Caco-2 (cell line): ENCODE measurements at regions not wholly inside any gene's neighbourhood (a gene's known extent, or its start where the extent isn't known, plus 50 kb on each side); places are given as distances from the start of the nearest gene placed in this dataset.

Source experiments
- BruUV-seq: library from RNA; stranded (reverse); fragments of 400-500 nt; replicated peaks from 2 replicates; lab custom pipeline; 2021; lab: Mats Ljungman, UMichigan
- CTCF ChIA-PET: fragments of 300-600 bp; sonication (Branson Sonifier 250); formaldehyde crosslinking; loops from one replicate; lab custom pipeline; 2022; ENCODE audit warnings: antibody characterized with exemption; lab: Charles Lee
- POLR2A ChIA-PET: fragments of 300-600 bp; sonication (Branson Sonifier 250); formaldehyde crosslinking; loops from one replicate; lab custom pipeline; 2022; ENCODE audit warnings: antibody characterized with exemption; lab: Charles Lee
- DNase-seq, 2 experiments: peaks; one replicate each; pipeline versions ENCODE4 v3.0.0 to v3.0.0-alpha.2; 2020 to 2022
- H3K27me3 ChIP-seq: replicated peaks from 2 replicates; pipeline ENCODE4 v1.6.0; 2011; ENCODE audit warnings: low read length; ENCODE audit not compliant: control insufficient read depth, insufficient read depth
- H3K36me3 ChIP-seq: 2 replicates; pipeline ENCODE4 v1.5.1; 2011; ENCODE audit warnings: low read length; ENCODE audit not compliant: control insufficient read depth, insufficient read depth
- H3K4me1 ChIP-seq: fragments of 250-450 bp; sonication (Bioruptor Pico); 2 replicates; pipeline ENCODE4 v1.5.1; 2020; ENCODE audit warnings: mild to moderate bottlenecking
- H3K4me3 ChIP-seq: 2 replicates; pipeline ENCODE4 v1.5.1; 2011; ENCODE audit warnings: low read depth, mild to moderate bottlenecking, control low read depth, low read length
- H3K9me3 ChIP-seq: fragments of 250-450 bp; sonication (Bioruptor Pico); 2 replicates; pipeline ENCODE4 v1.5.1; 2020; ENCODE audit warnings: mild to moderate bottlenecking, moderate library complexity
- H3K27ac Mint-ChIP-seq: one replicate; pipeline ENCODE4 v1.8.0; 2022; ENCODE audit warnings: mixed read lengths; ENCODE audit not compliant: unreplicated experiment
- H3K27me3 Mint-ChIP-seq: one replicate; pipeline ENCODE4 v1.8.0; 2022; ENCODE audit warnings: mixed read lengths; ENCODE audit not compliant: insufficient read depth, unreplicated experiment
- H3K36me3 Mint-ChIP-seq: one replicate; pipeline ENCODE4 v1.8.0; 2022; ENCODE audit warnings: mild to moderate bottlenecking, mixed read lengths; ENCODE audit not compliant: insufficient read depth, unreplicated experiment
- H3K4me1 Mint-ChIP-seq: one replicate; pipeline ENCODE4 v1.8.0; 2022; ENCODE audit warnings: low read depth, mixed read lengths; ENCODE audit not compliant: unreplicated experiment
- H3K4me3 Mint-ChIP-seq: one replicate; pipeline ENCODE4 v1.8.0; 2022; ENCODE audit warnings: mild to moderate bottlenecking, moderate library complexity, mixed read lengths; ENCODE audit not compliant: unreplicated experiment
- H3K9me3 Mint-ChIP-seq: one replicate; pipeline ENCODE4 v1.8.0; 2022; ENCODE audit warnings: mixed read lengths; ENCODE audit not compliant: unreplicated experiment
- CTCF ChIP-seq, 2 experiments: fragments of 200-600 bp in 1 of 2; IDR thresholded peaks; 1 replicate in 1 of 2; 2 replicates in 1 of 2; pipeline versions ENCODE4 v1.5.1 to v1.8.0; 2011 to 2022; ENCODE audit warnings: antibody characterized with exemption in 1 of 2, control low read depth in 1 of 2, inconsistent platforms in 1 of 2, low read depth in 1 of 2, low read length in 1 of 2, mild to moderate bottlenecking in 1 of 2, moderate library complexity in 1 of 2; ENCODE audit not compliant: insufficient read depth in 1 of 2, severe bottlenecking in 1 of 2, unreplicated experiment in 1 of 2
- intact Hi-C: fragments of 100-400 bp; cut with micrococcal nuclease; formaldehyde crosslinking; loops from one replicate; pipeline ENCODE4 v1.10.0; 2022; ENCODE audit not compliant: unreplicated experiment

- DNase-seq: peak; percentile 24 to 33
- H3K27me3 Mint-ChIP-seq: no peaks in the 10 kb centered on the region
- intact Hi-C loops: no loop called here
- H3K9me3 Mint-ChIP-seq: no peaks in the 10 kb centered on the region
- H3K4me3 Mint-ChIP-seq: no peak overlapping the region
- Histone ChIP-seq H3K36me3 (no peaks in the 10 kb centered on the region), H3K27me3 (no peaks in the 10 kb centered on the region), H3K4me1 (0 out of 2 replicates have a peak, but pooled peaks cover 4% of the 10 kb centered on the region), H3K4me3 (no peak overlapping the region), H3K9me3 (no peaks in the 10 kb centered on the region)
- no peaks in the 10 kb centered on the region for H3K36me3 Mint-ChIP-seq
- TF ChIP-seq CTCF (IDR thresholded peaks at IDR 0.05; ENCODE audit: insufficient read depth in 1 of 2, low read depth in 1 of 2, low read length in 1 of 2, severe bottlenecking in 1 of 2, unreplicated experiment in 1 of 2): no peak
- POLR2A ChIA-PET: no interaction called here
- no TSS peak for BruUV-seq
- CTCF ChIA-PET: no interaction called here
- peaks cover 23% of the 10 kb centered on the region for H3K4me1 Mint-ChIP-seq
- H3K27ac Mint-ChIP-seq: no peak overlapping the region
Observed at GRCh38 chr4:13701937-13702446, 74.5 kb upstream of the BOD1L1 start.

- Mint-ChIP-seq H3K9me3 (no peaks in the 10 kb centered on the region), H3K4me3 (no peak overlapping the region), H3K4me1 (peaks cover 23% of the 10 kb centered on the region), H3K36me3 (no peaks in the 10 kb centered on the region), H3K27me3 (no peaks in the 10 kb centered on the region), H3K27ac (no peak overlapping the region)
- ChIA-PET CTCF (no interaction called here), POLR2A (no interaction called here)
- intact Hi-C loops: no loop called here
- 0 out of 2 replicates have a peak, but pooled peaks cover 4% of the 10 kb centered on the region for H3K4me1 ChIP-seq
- no peak for DNase-seq
- H3K4me3 ChIP-seq: no peak overlapping the region
- no peaks in the 10 kb centered on the region for H3K36me3 ChIP-seq
- H3K27me3 ChIP-seq: no peaks in the 10 kb centered on the region
- no peaks in the 10 kb centered on the region for H3K9me3 ChIP-seq
- TF ChIP-seq CTCF (IDR thresholded peaks at IDR 0.05; ENCODE audit: insufficient read depth in 1 of 2, low read depth in 1 of 2, low read length in 1 of 2, severe bottlenecking in 1 of 2, unreplicated experiment in 1 of 2): no peak
- BruUV-seq: no TSS peak
Observed at GRCh38 chr4:13703096-13703495, 75.6 kb upstream of the BOD1L1 start.

- H3K27me3 ChIP-seq: no peaks in the 10 kb centered on the region
- Mint-ChIP-seq H3K4me3 (no peak overlapping the region), H3K27ac (no peak overlapping the region), H3K27me3 (no peaks in the 10 kb centered on the region), H3K36me3 (no peaks in the 10 kb centered on the region), H3K4me1 (peaks cover 23% of the 10 kb centered on the region), H3K9me3 (no peaks in the 10 kb centered on the region)
- ChIA-PET CTCF (no interaction called here), POLR2A (interaction anchor here (0.5 kb wide), 1 partner anchor 1300 kb away, joined by 6 read pairs; no protein-coding TSS in a partner anchor)
- H3K4me1 ChIP-seq: 0 out of 2 replicates have a peak, but pooled peaks cover 4% of the 10 kb centered on the region
- no peaks in the 10 kb centered on the region for H3K9me3 ChIP-seq
- H3K36me3 ChIP-seq: no peaks in the 10 kb centered on the region
- H3K4me3 ChIP-seq: no peak overlapping the region
- no peak for DNase-seq
- BruUV-seq: no TSS peak
- no peak for TF ChIP-seq CTCF (IDR thresholded peaks at IDR 0.05; ENCODE audit: insufficient read depth in 1 of 2, low read depth in 1 of 2, low read length in 1 of 2, severe bottlenecking in 1 of 2, unreplicated experiment in 1 of 2)
- intact Hi-C loops: no loop called here
Observed at GRCh38 chr4:13704035-13704434, 76.5 kb upstream of the BOD1L1 start.
